ENCODE measurements at regions not wholly inside any gene's neighbourhood (a gene's known extent, or its start where the extent isn't known, plus 50 kb on each side); places are given as distances from the start of the nearest gene placed in this dataset.

GRCh38 chr14:31971612-31972011, 105.5 kb upstream of the ARHGAP5 start:
- Mint-ChIP-seq H3K4me1 (ENCODE audit: low read depth) (no peaks in the 10 kb centered on the region), H3K9me3 (peaks cover 6% of the 10 kb centered on the region), H3K4me3 (no peak overlapping the region), H3K36me3 (ENCODE audit: low read depth) (no peaks in the 10 kb centered on the region), H3K27me3 (no peaks in the 10 kb centered on the region), H3K27ac (no peak overlapping the region)
- DNase-seq: no peak
- no peak for TF ChIP-seq CTCF (IDR thresholded peaks at IDR 0.05)
- intact Hi-C loops (cut with micrococcal nuclease): no loop called here
- CTCF ChIA-PET: no interaction called here
- POLR2A ChIA-PET: no interaction called here
- ATAC-seq: no peak

- Mint-ChIP-seq H3K27me3 (peaks cover under 1% of the 10 kb centered on the region), H3K36me3 (ENCODE audit: low read depth) (no peaks in the 10 kb centered on the region), H3K27ac (no peak overlapping the region), H3K4me3 (no peak overlapping the region), H3K9me3 (no peaks in the 10 kb centered on the region), H3K4me1 (ENCODE audit: low read depth) (no peaks in the 10 kb centered on the region)
- intact Hi-C loops (cut with micrococcal nuclease): no loop called here
- POLR2A ChIA-PET: no interaction called here
- no peak for ATAC-seq
- no peak for DNase-seq
- no peak for TF ChIP-seq CTCF (IDR thresholded peaks at IDR 0.05)
- CTCF ChIA-PET: no interaction called here
Measured at GRCh38 chr14:31977001-31977556, 100.0 kb upstream of the ARHGAP5 start.

GRCh38 chr14:31978423-31978822, 98.7 kb upstream of the ARHGAP5 start:
- peaks cover 3% of the 10 kb centered on the region for H3K27me3 Mint-ChIP-seq
- DNase-seq: no peak
- no peaks in the 10 kb centered on the region for H3K36me3 Mint-ChIP-seq (ENCODE audit: low read depth)
- no peak overlapping the region for H3K27ac Mint-ChIP-seq
- ChIA-PET POLR2A (no interaction called here), CTCF (no interaction called here)
- no peak for ATAC-seq
- H3K4me3 Mint-ChIP-seq: no peak overlapping the region
- no peaks in the 10 kb centered on the region for H3K4me1 Mint-ChIP-seq (ENCODE audit: low read depth)
- TF ChIP-seq CTCF (IDR thresholded peaks at IDR 0.05): no peak
- intact Hi-C loops (cut with micrococcal nuclease): no loop called here
- H3K9me3 Mint-ChIP-seq: peaks cover 5% of the 10 kb centered on the region

- POLR2A ChIA-PET: no interaction called here
- Mint-ChIP-seq H3K4me1 (ENCODE audit: low read depth) (no peaks in the 10 kb centered on the region), H3K27ac (no peak overlapping the region), H3K27me3 (peaks cover 3% of the 10 kb centered on the region), H3K9me3 (peaks cover 7% of the 10 kb centered on the region), H3K36me3 (ENCODE audit: low read depth) (no peaks in the 10 kb centered on the region), H3K4me3 (no peak overlapping the region)
- intact Hi-C loops (cut with micrococcal nuclease): no loop called here
- CTCF ChIA-PET: no interaction called here
- TF ChIP-seq CTCF (IDR thresholded peaks at IDR 0.05): no peak
- DNase-seq: no peak
- ATAC-seq: no peak
Measured at GRCh38 chr14:31982642-31983041, 94.5 kb upstream of the ARHGAP5 start.

- no peaks in the 10 kb centered on the region for H3K36me3 Mint-ChIP-seq (ENCODE audit: low read depth)
- intact Hi-C loops (cut with micrococcal nuclease): no loop called here
- ChIA-PET POLR2A (no interaction called here), CTCF (no interaction called here)
- TF ChIP-seq CTCF (IDR thresholded peaks at IDR 0.05): no peak
- H3K27me3 Mint-ChIP-seq: peaks cover 8% of the 10 kb centered on the region
- no peak overlapping the region for H3K4me3 Mint-ChIP-seq
- DNase-seq: no peak
- no peaks in the 10 kb centered on the region for H3K4me1 Mint-ChIP-seq (ENCODE audit: low read depth)
- no peak overlapping the region for H3K27ac Mint-ChIP-seq
- peaks cover 7% of the 10 kb centered on the region for H3K9me3 Mint-ChIP-seq
- ATAC-seq: no peak
Measured at GRCh38 chr14:31986405-31986804, 90.7 kb upstream of the ARHGAP5 start.
